SIG-M5 treated with dmso at 0.1 percent for 504 hours (cell line): ENCODE measurements at regions not wholly inside any gene's neighbourhood (a gene's known extent, or its start where the extent isn't known, plus 50 kb on each side); places are given as distances from the start of the nearest gene placed in this dataset.

ENCODE experiments used
- DNase-seq: peaks from one replicate; lab custom pipeline; 2025; ENCODE audit not compliant: unreplicated experiment; lab: John Stamatoyannopoulos, UW

DNA sequence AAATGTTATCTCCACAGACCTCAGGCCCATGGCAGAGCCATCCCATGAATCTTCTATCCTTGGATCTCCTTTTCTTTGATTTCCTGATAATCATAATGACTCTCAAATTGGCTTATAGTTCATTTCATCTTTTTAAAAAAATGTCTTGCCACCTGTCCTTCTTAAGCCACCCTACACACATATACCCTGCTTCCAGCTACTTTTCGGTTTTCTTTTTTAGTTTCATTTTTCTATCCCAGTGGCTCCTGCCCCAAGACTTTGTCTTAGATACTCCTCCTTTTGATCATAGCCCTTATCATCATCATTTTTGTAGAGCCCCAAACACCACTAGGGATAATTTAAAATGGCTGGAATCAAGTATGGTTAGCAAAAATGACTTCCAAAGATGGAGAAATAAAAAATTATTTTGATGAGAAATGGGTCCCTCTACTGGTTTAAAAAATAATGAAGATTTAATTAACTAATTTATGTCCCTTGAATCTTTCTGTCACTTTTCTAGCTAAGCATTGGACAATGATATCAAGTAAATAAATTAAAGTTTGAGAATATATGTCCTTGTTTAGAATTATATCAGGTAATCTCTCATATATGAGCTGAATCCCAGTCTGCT is 277.3 kb upstream of the SEMA3D start:
- DNase-seq = peak; percentile 23

DNA sequence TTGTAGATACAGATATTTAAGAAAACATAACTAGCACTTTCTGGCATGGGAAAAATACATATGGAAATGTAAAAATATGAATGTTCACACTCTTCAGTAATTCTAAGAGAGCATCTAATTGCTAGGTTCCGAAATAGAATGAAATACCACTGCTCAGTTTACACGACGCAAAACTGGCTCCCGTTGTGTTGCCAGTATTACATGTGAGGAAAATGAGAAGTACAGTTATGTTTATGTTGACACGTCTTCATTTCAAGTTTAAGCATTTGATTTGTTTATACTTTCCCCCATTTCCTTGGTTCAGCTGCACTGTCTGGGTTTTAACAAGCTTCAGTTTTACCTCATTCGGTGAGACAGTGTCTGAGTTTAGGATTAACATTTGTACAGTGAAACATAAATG is 275.8 kb upstream of the SEMA3D start:
- DNase-seq = no peak

DNA sequence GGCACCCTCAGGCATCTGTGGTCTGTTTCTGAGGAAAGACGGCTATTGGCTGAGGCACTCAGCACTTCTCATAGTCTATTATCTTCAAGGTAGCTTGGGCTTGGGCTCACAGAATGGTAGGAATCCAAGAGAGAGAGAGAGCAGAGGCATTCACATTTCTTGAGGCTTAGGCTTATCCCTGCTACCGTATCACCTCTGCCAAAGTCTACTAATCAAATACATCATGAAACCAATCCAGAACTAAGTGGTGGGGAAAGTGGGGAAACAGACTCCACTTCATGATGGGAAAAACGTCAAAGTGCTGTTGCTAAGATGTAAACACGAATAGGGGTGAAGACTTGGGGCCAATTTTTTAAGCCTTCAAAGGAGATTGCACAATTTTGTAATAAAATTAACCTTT is 271.1 kb upstream of the SEMA3D start:
- no peak for DNase-seq

DNA sequence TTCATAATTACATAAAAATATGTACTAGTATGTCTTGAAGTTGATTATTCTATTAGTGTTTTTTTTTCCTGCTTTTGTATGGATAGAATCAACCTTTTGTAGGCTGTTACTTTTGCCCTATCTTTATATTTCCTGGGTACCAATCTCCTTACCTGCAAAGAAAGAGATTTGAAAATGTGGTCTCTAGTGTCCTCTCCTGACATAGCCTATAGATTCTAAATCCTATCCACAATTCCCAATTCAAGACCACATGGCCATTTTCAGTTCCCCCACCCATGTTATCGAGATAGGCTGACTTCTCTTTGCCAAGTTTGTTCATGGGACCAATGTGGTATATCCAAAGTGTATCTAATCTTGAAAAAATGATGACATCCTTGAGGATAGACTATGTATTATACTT is 269.4 kb upstream of the SEMA3D start:
- no peak for DNase-seq

DNA sequence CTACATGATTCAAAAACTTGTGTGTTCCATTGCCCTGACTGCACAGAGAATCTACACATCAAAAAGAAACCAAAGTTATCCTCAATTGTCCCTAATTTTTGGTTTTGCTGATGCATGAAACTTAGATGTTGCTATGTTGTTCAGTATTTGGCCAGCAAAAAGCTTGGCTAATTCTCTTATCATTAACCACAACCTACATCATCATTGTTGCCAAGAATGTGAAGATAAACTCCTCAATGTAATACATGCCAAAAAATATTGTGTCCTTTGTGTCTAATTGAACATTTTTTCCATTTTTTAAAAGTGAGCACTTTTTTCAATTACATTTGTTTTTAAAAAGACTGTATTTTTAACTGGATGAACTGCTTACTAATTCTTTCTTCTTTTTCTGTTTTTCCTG is 268.0 kb upstream of the SEMA3D start:
- no peak for DNase-seq

DNA sequence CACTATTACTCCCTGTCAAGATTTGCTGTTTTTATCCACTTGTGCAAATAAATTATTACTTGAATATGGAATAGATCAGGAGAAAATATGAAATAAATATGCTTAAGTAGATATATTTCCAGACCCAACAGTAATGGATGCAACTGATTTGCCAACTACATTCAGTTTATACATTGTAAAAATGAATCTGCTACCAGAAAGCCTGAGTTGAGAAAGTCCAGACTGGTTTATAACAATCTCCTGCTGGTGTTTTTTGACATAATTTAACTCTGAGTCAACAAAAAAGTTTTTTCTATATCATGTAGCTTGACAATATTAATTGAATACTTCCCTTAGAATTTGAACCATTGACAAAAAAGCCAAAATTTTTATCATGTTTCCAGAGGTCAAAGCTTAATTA is 265.8 kb upstream of the SEMA3D start:
- DNase-seq = no peak

DNA sequence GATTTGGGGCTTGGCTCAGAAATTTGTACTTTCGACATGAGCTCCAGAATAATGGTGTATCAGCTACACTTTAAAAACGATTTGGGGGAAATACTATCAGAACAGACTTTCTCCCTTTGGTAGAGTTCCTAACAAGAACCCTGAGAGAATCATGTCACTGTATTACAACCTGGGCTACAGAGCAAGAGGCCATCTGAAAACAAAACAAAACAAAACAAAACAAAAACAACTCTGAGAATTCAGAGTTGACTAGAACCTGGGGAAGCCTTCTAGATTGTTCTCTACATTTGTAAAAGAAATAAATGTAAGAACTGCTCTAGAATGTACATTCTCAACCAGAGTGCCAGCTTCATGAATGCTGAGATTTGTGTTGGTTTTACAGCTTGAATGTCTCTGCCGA is 262.6 kb upstream of the SEMA3D start:
- no peak for DNase-seq

DNA sequence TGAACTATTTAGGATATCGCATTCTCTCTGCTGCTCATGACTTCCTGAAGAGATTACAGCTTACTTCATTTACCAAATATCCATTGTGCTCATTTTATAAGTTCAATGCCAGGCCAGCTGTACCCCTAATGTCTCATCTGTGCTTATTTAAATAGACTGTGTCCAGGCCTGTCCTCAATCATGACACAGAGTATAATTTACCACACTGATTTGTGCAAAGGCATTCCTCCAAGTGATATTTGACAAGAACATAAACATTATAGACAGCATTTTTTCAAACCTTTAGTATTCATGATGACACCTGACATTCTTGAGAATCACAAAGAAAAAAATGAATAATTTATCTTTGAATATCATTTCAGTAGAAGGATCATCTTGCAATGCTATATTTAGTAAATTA is 260.1 kb upstream of the SEMA3D start:
- DNase-seq = no peak

DNA sequence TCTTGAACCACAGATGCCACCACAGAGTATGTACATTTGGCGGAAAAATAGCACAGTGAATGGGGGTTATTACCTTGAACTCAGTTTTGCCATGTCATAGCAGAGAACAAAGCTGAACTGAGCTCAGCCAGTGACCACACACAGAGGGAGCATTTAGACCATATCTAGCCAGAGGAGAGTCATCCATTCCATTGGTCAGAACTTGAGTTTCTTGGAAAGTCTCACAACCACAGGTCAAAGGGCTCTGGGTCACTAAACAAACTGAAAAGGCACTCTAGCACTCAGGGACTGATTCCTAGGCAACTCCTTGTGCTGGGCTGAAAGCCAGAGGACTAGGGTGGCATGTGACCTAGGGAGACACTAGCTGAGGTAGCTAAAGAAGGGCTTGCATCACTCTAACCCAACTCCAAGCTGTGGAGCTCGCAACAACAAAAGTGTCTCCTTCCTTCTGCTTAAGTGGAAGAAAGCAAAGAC is 239.7 kb upstream of the SEMA3D start:
- peak; percentile 3 for DNase-seq

DNA sequence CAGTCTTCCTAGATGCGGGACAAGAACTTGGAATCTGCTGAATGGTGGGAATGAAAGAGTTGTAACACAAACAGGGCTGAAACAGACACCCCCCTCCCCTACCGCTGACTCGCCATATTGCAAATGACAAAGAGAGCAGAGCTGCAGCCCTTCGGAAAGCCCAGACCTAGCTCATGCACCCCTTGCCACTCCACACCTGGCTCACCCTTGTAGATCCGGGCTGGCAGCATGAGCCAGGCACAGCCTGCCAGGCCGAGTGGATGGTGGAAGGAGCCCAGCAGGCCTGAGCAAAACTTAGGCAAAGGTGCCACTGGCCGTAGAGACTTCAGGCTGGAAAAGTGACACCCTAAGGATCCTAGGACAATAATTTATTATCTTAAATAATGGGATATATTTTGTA is 237.4 kb upstream of the SEMA3D start:
- DNase-seq = no peak

DNA sequence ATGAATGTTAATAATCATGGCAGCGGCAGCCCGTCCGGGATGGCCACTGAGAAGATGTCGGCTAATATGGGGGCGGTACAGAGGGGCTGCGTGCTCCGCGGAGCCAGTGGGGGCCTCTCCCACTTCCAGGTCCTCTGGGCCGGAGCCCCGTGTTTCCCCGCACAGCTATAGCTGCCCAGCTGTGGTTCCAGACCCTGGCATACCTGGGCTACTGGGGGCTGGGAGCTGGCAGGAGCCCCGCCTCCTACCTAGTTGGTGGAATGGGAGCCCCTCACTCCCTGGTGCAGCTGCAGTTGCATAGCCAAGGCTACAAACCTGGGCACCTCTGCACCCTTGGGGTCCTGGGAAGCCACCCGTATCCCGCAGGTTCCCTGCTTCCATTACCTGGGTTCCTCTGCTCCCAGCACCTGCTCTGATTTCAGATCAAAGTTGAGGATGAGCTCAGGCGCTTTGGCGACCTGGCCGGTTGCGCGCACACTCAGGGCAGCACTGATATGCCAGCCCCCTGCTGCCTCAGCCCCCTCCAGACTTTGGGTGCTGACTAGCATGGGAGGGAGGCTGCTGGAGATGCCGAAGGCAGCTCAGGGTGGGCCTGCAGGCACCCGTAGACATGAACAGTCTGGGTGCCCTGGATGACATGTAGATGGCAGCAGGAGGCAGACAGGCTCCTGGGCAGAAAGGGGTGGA is 236.5 kb upstream of the SEMA3D start:
- DNase-seq = no peak

DNA sequence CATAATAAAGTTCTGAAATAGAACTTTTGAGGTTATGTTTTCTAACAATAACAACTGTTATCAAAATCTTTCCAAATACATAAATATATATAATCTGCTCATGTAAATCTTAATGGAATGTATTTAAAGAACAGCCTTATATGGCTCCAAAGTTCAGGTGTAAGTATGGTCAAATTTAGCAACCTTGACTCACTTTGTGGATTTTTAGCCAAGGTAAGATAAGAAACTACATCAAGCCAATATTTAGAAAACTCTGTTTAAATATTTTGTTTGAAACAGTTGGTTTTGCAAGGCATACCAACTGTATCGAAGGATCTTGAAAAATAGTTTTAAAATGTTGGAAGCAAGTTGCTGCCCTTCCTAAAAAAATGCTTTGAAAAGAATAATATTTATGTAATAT is 228.9 kb upstream of the SEMA3D start:
- no peak for DNase-seq

DNA sequence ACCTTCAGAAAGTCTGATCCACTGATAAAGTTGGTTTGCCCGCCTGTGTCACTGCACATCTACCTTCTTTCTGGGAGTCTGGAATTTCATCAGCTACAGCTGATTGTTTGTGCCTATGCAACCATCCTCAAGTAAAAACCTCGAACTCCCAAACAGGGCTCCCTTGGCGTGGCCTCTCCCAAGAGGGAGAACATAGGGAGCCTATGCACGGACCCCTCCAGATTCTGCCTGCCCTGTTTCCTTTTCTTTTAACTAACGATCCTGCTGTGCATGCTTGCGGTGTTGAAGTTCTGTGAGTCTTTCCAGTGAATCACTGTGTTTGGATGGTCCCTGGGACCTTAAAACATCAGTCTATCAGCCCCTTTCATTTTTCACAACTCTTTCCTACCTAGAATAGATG is 226.9 kb upstream of the SEMA3D start:
- no peak for DNase-seq

DNA sequence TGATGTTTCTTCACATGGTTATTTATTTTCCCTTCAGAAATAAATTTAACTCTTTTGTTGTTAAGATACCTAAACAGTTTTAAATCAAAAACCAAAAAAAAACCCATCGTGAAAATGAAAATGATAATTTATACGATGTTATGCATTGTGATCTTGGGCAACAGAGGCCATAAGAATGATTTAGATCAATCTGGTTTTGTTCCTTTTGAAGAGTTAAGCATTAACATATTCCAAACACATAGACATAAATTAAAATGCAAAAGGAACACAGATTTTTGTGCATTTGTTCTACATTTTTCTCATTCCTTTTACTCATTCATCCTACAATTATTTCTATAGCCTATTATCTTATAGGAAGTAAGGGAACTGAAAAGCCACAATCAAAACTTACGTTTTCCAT is 226.1 kb upstream of the SEMA3D start:
- no peak for DNase-seq

DNA sequence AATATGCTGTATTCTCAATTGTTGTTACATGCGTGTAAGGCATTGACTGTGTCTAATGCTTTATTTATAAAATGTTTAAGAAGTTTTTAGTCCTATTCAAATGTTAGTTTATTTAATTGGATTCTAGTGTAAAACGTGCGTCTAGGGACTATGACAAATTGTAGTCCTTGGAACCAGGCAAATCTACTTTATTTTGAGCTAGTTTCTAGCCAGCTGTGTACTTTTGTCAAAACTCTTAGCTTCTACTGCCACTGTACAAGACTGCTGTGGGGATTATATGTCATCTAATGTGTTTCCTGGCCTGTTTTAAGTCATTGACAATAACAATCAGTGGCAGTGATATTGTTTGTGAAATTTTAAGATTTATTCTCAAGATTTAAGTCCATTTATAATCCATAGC is 220.5 kb upstream of the SEMA3D start:
- no peak for DNase-seq

DNA sequence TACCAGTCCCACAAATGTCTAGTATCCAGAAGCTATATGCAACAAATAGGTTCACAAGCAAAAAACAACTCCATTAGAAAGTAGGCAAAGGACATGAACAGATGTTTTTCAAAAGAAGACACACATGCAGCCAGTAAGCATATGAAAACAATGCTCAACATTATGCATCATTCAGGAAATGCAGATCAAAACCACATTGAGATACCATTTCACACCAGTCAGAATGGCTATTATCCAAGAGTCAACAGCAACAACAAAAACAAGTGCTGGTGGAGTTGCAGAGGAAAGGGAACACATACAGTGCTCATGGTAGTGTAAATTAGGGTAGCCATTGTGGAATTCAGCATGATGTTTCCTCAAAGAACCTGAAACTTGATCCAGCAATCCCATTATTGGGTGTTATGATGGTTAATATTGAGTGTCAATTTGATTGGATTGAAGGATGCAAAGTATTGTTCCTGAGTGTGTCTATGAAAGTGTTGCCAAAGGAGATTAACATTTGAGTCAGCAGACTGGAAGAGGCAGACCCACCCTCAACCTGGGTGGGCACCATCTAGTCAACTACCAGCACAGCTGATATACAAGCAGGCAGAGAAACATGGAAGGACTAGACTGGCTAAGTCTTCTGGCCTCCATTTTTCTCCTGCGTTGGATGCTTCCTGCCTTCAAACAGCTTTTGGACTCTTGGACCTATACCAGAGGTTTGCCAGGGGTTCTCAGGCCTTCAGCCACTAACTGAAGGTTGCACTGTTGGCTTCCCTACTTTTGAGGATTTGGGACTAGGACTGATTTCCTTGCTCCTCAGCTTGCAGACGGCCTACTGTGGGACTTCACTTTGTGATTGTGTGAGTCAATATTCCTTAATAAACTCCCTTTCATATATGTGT is 218.4 kb upstream of the SEMA3D start:
- no peak for DNase-seq

DNA sequence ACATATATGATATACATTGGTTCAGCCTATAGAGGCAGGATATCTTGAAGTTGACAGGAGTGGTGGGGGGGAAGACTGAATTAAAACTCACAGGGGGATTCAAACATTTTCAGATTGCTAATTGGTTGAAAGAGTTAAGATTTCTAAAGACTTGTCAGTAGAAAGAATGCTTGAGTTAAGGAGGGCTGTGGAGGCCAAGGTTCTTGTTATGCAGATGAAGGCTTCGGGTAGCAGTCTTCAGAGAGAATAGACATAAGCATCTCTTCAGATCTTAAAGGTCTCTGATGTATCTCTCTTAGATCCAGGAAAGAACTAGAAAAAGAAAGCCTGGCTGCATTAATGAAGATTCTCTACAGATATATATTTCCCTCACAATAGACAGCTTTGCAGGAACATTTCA is 209.8 kb upstream of the SEMA3D start:
- no peak for DNase-seq

DNA sequence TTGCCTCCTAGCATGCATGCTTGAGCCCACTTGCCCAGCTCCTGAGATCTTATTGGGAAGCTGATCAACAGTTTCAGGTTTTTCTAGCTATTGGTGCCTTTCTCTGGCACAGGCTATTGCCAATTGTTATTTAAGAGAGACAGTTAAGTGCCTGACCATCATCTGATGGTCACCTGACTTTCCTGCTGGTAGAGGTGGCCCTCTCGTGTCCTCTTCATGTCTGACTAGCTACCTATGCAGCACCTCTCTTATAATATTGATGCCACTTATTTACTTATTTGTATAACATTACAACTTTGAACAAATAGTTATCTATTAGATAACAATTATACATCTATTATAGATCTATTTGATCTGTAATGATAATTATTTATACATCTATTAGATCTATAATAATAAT is 205.9 kb upstream of the SEMA3D start:
- no peak for DNase-seq

DNA sequence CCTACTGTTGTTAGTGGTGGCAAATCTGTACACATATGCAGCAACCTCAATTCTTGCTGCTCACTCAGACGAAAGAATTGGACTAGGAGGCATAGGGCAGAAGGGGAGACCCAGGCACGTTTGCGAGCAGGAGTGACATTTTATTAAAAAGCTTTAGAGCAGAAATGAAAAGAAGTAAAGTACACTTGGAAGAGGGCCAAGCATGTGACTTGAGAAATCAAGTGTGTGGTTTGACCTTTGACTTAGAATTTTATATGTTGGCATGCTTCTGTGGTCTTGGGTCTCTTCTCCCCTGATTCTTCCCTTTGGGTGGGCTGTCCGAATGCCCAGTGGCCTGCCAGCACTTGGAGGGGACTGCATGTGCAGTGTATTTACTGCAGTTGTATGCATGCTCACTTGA is 205.5 kb upstream of the SEMA3D start:
- DNase-seq = no peak

DNA sequence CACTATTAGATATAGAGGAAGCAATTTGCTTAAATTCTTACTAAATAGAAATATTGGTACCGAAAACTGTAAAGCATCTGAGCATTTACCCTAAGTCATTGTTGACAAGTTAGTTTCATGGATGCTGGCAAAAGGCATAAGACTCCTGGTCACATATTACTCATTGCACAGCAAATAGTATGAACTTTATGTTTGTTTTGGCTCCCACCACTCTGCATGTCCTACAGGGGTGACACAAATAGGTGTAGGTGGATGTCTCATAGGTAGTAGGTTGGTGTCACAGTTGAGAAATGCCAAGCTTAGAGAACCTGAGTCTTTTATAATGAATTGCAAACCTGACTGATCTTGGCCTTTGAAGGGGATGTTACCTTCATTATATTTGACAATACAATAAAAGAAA is 199.6 kb upstream of the SEMA3D start:
- no peak for DNase-seq

DNA sequence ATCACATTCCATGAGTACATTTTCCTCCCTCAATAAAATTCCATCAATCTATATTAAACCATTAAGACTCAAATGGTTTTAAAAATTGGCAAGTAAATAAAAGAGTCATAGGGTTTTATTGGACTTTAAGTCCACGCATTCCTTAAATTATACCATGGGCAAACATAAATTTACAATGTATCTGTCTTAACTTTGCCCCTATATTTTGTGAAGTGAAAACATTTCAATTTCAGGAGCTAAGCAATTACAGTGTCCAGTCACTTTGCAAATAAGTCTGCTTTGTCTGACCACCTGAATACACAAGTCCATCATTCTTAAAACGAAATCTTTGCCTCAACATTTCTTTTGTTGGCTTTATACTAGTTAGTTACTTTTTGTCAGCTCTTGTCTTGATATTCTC is 197.5 kb upstream of the SEMA3D start:
- DNase-seq = no peak

DNA sequence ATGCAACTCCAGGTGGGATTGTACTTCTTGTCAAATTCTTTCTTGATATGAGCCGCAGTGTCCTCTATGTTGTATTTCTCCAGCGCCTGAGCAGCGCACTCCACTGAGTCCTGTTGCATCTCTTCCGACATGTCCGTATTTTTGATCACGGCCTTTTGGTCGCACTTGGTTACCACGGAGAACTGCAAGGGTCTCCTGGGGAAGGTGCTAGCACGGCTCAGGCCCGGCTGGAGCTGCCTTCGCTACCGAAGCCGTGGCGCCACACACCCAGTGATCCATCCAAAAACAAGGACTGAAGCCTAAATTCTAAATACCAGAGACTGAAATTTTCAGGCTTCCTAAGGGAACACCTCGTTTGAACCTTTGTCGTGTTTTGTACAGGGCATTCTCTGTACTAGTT is 194.4 kb upstream of the SEMA3D start:
- no peak for DNase-seq
